HCT116 (cell line): ENCODE measurements at regions not wholly inside any gene's neighbourhood (a gene's known extent, or its start where the extent isn't known, plus 50 kb on each side); places are given as distances from the start of the nearest gene placed in this dataset.

Experiments used
- CEBPB ChIP-seq: IDR thresholded peaks from 2 replicates; pipeline ENCODE4 v1.6.1; 2012; ENCODE audit warnings: low read depth
- EGR1 ChIP-seq: IDR thresholded peaks from 2 replicates; pipeline ENCODE4 v1.6.1; 2012; ENCODE audit warnings: low read depth
- EZH2 ChIP-seq: fragments of 200-600 bp; sonication (generic); IDR thresholded peaks from 2 replicates; pipeline ENCODE4 v1.6.1; 2017; ENCODE audit warnings: antibody characterized with exemption, mixed run types
- EZH2phosphoT487 ChIP-seq: fragments of 200-600 bp; IDR thresholded peaks from 2 replicates; pipeline ENCODE4 v1.6.1; 2018; ENCODE audit warnings: antibody characterized with exemption, borderline replicate concordance
- POLR2A ChIP-seq: IDR thresholded peaks from 2 replicates; pipeline ENCODE4 v1.7.0; 2011; ENCODE audit warnings: borderline replicate concordance; ENCODE audit not compliant: insufficient read depth, insufficient read length; ENCODE audit errors: extremely low read depth
- POLR2AphosphoS5 ChIP-seq: IDR thresholded peaks from 2 replicates; pipeline ENCODE4 v1.6.1; 2011; ENCODE audit warnings: mild to moderate bottlenecking, low read depth, low read length, moderate library complexity
- RAD21 ChIP-seq: IDR thresholded peaks from 2 replicates; pipeline ENCODE4 v1.6.1; 2012; ENCODE audit warnings: low read depth, mild to moderate bottlenecking
- SP1 ChIP-seq: IDR thresholded peaks from 2 replicates; pipeline ENCODE4 v1.6.1; 2012; ENCODE audit warnings: low read depth
- TCF7L2 ChIP-seq: IDR thresholded peaks from 2 replicates; pipeline ENCODE4 v1.7.0; 2011; ENCODE audit warnings: borderline replicate concordance, inconsistent platforms; ENCODE audit not compliant: insufficient read depth, insufficient read length; ENCODE audit errors: extremely low read depth
- TF ChIP-seq, protein P1 (sequence below), 3 experiments: fragments of 200-600 bp in 1 of 3; sonication (generic) in 1 of 3; IDR thresholded peaks in 2 of 3; conservative IDR thresholded peaks in 1 of 3; 2 replicates each; pipeline ENCODE4 v1.5.1; 2012 to 2017; ENCODE audit warnings: low read depth in 2 of 3, low read length in 2 of 3, antibody characterized with exemption in 1 of 3, borderline replicate concordance in 1 of 3, control low read depth in 1 of 3, mild to moderate bottlenecking in 1 of 3, mixed read lengths in 1 of 3, mixed run types in 1 of 3, moderate library complexity in 1 of 3; ENCODE audit not compliant: insufficient read depth in 1 of 3
- TF ChIP-seq, protein P2 (sequence below): IDR thresholded peaks from 2 replicates; pipeline ENCODE4 v1.6.1; 2012; ENCODE audit warnings: low read depth
- TF ChIP-seq, protein P3 (sequence below): IDR thresholded peaks from 2 replicates; pipeline ENCODE4 v1.6.1; 2012

DNA sequence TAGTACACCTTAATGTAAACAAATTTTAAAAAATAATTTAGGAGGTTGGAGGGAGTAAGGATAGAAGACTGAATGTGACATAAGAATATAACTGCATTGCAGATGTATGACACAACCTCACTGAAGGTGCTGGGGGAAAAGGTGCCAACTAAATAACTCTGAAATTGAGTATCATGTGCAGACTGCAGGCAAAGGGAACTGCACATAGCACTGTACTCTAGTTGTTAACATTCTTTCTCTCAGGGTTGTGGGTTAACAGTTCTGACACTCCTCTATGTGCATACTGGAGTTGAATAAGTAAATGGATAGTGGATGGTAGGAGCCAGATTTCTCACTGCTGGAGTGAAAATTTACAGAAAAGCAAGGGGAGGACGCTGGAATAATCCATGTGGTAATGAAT is 451.9 kb upstream of the CDH4 start:
- no peak for TF ChIP-seq EGR1
- TF ChIP-seq, protein P1, sequence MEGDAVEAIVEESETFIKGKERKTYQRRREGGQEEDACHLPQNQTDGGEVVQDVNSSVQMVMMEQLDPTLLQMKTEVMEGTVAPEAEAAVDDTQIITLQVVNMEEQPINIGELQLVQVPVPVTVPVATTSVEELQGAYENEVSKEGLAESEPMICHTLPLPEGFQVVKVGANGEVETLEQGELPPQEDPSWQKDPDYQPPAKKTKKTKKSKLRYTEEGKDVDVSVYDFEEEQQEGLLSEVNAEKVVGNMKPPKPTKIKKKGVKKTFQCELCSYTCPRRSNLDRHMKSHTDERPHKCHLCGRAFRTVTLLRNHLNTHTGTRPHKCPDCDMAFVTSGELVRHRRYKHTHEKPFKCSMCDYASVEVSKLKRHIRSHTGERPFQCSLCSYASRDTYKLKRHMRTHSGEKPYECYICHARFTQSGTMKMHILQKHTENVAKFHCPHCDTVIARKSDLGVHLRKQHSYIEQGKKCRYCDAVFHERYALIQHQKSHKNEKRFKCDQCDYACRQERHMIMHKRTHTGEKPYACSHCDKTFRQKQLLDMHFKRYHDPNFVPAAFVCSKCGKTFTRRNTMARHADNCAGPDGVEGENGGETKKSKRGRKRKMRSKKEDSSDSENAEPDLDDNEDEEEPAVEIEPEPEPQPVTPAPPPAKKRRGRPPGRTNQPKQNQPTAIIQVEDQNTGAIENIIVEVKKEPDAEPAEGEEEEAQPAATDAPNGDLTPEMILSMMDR (IDR thresholded peaks at IDR 0.05 in 2 of 3, conservative IDR thresholded peaks at IDR 0.05 in 1 of 3; ENCODE audit: borderline replicate concordance in 1 of 3, insufficient read depth in 1 of 3, low read depth in 2 of 3, low read length in 2 of 3) = no peak
- TF ChIP-seq POLR2AphosphoS5 = no peak
- no peak for TF ChIP-seq POLR2A
- TF ChIP-seq CEBPB = no peak
- TF ChIP-seq, protein P2, sequence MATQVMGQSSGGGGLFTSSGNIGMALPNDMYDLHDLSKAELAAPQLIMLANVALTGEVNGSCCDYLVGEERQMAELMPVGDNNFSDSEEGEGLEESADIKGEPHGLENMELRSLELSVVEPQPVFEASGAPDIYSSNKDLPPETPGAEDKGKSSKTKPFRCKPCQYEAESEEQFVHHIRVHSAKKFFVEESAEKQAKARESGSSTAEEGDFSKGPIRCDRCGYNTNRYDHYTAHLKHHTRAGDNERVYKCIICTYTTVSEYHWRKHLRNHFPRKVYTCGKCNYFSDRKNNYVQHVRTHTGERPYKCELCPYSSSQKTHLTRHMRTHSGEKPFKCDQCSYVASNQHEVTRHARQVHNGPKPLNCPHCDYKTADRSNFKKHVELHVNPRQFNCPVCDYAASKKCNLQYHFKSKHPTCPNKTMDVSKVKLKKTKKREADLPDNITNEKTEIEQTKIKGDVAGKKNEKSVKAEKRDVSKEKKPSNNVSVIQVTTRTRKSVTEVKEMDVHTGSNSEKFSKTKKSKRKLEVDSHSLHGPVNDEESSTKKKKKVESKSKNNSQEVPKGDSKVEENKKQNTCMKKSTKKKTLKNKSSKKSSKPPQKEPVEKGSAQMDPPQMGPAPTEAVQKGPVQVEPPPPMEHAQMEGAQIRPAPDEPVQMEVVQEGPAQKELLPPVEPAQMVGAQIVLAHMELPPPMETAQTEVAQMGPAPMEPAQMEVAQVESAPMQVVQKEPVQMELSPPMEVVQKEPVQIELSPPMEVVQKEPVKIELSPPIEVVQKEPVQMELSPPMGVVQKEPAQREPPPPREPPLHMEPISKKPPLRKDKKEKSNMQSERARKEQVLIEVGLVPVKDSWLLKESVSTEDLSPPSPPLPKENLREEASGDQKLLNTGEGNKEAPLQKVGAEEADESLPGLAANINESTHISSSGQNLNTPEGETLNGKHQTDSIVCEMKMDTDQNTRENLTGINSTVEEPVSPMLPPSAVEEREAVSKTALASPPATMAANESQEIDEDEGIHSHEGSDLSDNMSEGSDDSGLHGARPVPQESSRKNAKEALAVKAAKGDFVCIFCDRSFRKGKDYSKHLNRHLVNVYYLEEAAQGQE = no peak
- TF ChIP-seq EZH2phosphoT487 = no peak
- no peak for TF ChIP-seq EZH2
- no peak for TF ChIP-seq SP1
- no peak for TF ChIP-seq RAD21
- TF ChIP-seq TCF7L2 = no peak
- TF ChIP-seq, protein P3, sequence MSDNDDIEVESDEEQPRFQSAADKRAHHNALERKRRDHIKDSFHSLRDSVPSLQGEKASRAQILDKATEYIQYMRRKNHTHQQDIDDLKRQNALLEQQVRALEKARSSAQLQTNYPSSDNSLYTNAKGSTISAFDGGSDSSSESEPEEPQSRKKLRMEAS = no peak
